Astrocyte of the spinal cord (primary cell): ENCODE measurements at regions not wholly inside any gene's neighbourhood (a gene's known extent, or its start where the extent isn't known, plus 50 kb on each side); places are given as distances from the start of the nearest gene placed in this dataset.

Experiments
- DNase-seq: peaks from one replicate; pipeline ENCODE4 v3.0.0; 2011; ENCODE audit warnings: low read depth, low spot score
- H3K4me3 ChIP-seq: 2 replicates; pipeline ENCODE4 v1.5.1; 2011; ENCODE audit warnings: low read depth, mild to moderate bottlenecking, low read length, moderate library complexity
- in situ Hi-C: cut with HindIII; loops from 2 replicates; pipeline ENCODE4 v1.10.0; 2017; ENCODE audit warnings: low sequenced_read_pairs
- TF ChIP-seq, protein P1 (sequence below): IDR thresholded peaks from 2 replicates; pipeline ENCODE4 v1.5.1; 2012; ENCODE audit warnings: low read depth, mild to moderate bottlenecking, low read length, inconsistent platforms

DNA sequence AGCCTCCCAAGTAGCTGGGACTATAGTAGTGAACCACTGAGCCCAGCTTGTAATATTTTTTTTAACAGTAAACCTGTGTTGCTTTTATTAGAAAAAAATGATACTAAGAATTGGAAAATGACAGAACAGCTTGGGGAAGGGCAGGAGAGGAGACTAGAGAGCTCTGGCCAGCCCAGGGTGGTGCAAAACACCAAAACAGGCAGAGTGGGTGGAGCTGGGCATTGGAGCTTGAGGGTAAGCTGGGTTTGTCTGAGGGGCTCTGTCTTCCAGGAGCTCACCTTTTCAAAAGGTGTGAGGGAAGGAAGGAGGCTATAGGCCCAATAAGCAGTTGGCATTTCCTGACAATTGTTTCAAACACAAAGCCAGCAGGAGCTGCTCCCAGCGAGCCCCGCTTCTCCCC, 75.2 kb upstream of the DUSP5 start:
- no peak for DNase-seq
- in situ Hi-C loops: no loop called here
- H3K4me3 ChIP-seq: no peak overlapping the region
- TF ChIP-seq, protein P1, sequence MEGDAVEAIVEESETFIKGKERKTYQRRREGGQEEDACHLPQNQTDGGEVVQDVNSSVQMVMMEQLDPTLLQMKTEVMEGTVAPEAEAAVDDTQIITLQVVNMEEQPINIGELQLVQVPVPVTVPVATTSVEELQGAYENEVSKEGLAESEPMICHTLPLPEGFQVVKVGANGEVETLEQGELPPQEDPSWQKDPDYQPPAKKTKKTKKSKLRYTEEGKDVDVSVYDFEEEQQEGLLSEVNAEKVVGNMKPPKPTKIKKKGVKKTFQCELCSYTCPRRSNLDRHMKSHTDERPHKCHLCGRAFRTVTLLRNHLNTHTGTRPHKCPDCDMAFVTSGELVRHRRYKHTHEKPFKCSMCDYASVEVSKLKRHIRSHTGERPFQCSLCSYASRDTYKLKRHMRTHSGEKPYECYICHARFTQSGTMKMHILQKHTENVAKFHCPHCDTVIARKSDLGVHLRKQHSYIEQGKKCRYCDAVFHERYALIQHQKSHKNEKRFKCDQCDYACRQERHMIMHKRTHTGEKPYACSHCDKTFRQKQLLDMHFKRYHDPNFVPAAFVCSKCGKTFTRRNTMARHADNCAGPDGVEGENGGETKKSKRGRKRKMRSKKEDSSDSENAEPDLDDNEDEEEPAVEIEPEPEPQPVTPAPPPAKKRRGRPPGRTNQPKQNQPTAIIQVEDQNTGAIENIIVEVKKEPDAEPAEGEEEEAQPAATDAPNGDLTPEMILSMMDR: no peak

DNA sequence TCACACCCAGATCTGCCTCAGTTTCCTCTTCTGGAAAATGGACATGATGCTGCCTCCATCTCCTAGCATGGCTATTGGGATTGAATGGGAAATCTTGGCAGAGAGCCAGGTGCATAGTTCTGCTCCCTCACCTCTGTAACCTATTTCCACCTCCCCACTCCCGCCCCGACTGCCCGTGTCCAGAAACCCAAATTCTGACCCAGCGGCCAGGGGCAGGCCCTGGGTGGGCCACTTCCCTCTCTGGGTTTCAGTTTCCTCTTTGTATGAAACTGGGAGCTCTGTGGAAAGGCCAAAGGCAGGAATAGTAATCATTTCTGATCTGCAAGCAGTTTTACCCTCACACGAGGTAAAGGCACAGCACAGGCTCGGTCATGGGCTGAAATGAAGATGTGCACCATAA, 74.1 kb upstream of the DUSP5 start:
- TF ChIP-seq, protein P1: no peak
- in situ Hi-C loops: no loop called here
- H3K4me3 ChIP-seq: no peak overlapping the region
- no peak for DNase-seq

DNA sequence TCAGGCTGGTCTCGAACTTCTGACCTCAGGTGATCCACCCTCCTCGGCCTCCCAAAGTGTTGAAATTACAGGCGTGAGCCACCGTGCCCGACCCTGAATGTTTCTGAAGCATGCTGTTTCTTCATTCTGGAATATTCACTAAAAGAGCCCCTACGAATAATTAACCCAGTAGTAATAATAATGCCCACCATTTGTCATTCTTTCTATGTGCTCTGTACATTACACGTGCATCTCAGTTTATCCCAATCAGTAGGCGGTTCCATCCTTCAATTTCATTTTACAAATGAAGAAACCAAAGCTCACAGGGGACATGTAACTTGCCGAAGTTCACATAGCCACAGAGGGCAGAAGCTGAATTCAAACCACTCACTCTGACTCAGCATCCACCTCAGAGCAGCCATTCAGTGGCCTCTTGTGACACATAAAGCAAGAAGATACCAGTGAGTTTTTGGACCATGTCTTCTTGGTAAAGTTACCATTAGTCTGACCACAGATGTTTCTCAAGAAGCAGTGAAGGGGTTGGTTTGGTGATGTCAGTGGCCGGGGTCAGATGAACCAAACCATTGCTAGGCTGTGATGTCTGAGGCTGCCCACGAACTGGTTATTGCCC, 71.9 kb upstream of the DUSP5 start:
- peak; percentile 97 for DNase-seq
- TF ChIP-seq, protein P1: no peak
- H3K4me3 ChIP-seq: no peak overlapping the region
- in situ Hi-C loops: no loop called here

DNA sequence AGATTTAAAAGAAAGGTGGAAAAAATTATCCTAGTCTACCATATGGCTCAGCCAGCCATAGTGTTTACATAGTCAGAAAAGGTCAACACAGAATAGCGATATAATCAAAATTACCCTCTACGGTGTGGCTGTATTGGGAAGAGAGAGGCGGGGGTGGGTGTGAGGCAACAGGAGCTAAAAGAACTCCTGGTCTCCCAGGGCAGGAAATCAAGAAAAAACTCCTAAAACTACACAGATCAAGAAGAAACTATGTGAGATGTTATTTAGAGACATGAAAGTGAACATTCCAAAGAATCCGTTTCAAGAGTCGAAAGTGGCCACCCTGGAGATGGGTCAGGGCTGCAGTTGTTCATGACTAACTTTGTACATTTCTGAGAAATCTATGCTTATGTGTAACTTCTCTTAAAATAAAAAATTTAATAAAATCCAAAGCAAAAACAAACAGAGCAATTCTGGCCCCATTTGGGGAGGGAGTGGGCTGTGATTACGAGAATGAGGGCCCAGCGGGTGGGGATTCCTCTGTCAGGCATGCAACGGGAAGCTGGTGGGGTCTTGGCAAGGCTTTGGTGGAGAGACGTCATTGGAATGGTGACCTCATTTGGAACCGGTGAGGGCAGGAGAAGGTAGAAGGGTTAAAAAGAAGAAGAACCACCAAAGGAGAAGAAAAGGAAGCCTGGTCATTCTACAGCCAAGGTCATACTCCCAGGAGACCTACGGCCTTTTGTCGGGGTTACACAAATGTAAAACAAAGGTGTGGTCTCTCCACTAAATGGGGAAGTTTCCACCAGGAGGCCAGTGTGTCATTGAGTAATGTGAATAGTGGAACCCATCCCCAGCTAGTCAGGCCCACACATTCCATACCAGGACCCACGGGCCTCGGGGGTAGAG, 71.2 kb upstream of the DUSP5 start:
- DNase-seq: peak; percentile 97
- in situ Hi-C loops: no loop called here
- TF ChIP-seq, protein P1: no peak
- no peak overlapping the region for H3K4me3 ChIP-seq

DNA sequence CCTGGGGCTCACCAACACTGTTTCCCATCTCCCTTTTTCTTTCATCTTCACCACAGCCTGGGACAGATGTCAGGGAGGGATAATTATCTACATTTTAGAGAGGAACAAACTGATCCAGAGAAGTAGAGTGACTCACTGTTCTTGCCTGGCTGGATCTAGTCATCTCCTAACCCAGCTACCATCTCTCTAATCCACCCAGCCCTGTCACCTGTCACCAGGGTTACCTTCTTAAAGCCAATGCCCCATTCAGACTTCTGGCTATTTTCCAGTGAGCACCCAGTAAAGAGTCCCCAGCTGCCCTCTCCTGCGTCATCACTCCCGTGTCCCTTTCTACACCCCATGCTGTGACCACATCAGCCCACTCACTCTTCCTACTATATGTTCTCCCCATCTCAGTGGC, 68.4 kb upstream of the DUSP5 start:
- in situ Hi-C loops: no loop called here
- H3K4me3 ChIP-seq: no peak overlapping the region
- DNase-seq: no peak
- TF ChIP-seq, protein P1: no peak

DNA sequence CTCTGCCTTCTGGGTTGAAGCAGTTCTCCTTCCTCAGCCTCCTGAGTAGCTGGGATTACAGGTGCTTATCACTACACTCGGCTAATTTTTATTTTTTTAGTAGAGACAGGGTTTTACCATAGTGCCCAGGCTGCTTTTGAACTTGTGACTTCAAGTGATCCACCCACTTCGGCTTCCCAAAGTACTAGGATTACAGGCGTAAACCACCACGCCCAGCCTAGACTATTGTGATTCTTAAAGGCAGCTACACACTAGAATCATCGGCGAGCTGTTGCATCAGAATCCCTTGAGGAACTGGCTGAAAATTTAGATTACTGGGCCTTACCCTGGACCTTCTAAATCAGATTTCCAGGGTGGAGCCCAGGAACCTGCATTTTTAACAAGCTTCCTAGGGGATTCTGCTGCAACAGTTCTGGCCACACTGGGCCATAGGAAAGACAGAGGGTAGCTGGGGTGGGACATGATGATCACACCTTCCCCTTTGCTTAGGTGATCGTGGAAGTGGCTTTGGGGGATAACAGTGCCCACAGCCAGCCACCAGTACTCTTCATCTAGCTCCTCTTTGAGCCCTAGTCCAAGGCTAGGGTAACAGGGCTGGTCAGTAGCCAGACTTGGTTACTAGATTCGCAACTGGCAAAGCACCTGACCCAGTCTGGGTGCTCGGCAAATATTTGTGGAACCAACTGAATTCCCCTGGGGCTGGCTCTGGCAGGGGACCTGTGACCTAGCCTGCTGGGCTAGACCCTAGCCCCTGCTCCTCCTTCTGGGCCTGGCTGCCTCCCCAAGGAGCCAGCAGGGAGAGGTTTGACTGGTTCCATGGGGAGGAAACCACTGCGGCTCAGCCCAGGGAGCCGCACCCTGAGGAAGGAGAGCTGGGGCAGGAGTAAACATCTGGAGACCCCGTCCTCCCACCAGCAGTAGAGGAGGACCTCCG, 67.1 kb upstream of the DUSP5 start:
- DNase-seq: no peak
- TF ChIP-seq, protein P1: no peak
- H3K4me3 ChIP-seq: no peak overlapping the region
- in situ Hi-C loops: no loop called here
